ENCODE measurements at regions not wholly inside any gene's neighbourhood (a gene's known extent, or its start where the extent isn't known, plus 50 kb on each side); places are given as distances from the start of the nearest gene placed in this dataset.

DNA sequence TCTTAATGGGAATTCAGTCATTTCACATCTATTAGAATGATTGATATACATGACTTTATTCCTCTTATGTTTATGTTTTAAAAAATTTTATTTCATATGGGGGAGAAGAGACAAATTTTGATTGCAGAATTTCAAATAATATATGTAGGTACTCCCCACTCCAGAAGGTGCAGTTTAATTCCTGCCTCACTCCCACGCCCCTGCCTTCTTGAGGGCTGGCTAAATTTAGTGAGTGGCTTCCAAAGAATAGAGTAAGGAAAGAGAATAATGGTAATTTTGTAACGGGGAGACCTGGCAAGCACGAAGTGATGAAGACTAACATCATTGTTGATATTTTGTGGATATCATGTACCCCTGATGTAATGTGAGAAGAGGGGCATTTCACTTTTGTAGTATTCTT is 94.7 kb upstream of the FAM78B start:
- no peak for TF ChIP-seq CTCF (IDR thresholded peaks at IDR 0.05; ENCODE audit: insufficient read depth, low read length, severe bottlenecking)
- Histone ChIP-seq H3K36me3 (ENCODE audit: control insufficient read depth, insufficient read depth, low read length) (no peaks in the 10 kb centered on the region), H3K4me3 (ENCODE audit: low read depth, low read length) (no peak overlapping the region), H3K27me3 (ENCODE audit: control insufficient read depth, insufficient read depth, low read length) (no peaks in the 10 kb centered on the region)
- no peak for FAIRE-seq
- DNase-seq (ENCODE audit: low read depth) = no peak

DNA sequence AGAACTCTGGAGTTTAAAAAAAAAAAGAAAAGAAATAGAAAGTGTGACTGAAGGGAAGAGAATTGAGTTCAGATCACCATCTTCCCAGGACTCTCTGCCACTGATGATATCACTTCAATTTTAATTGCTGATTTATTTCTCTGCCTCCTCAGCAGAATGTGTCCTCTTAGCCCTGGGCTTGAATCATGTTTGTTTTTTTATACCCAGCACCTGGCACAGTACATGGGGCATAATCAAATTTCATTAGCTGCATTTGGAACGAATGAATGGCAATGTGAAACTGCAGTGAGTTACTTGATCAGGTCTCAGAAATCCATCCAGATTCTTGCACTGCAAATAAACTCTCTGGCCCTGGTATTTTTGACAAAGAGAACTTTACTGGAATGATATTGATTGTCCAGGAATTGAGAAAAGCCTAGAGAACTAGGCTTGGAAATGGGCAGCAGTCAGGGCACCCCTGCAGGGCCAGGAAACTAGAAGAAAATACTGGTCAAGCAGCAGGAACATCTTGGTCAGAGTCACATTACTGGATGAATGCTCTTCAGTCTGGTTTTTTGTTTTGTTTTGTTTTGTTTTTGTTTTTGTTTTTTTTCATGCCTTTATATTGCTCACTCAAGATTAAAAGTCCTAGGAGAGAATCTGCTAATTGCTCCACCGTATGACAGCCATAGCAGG is 103.8 kb upstream of the FAM78B start:
- DNase-seq (ENCODE audit: low read depth) (no peak), FAIRE-seq (no peak)
- Histone ChIP-seq H3K4me3 (ENCODE audit: low read depth, low read length) (no peak overlapping the region), H3K36me3 (ENCODE audit: control insufficient read depth, insufficient read depth, low read length) (no peaks in the 10 kb centered on the region), H3K27me3 (ENCODE audit: control insufficient read depth, insufficient read depth, low read length) (no peaks in the 10 kb centered on the region)
- TF ChIP-seq CTCF (IDR thresholded peaks at IDR 0.05; ENCODE audit: insufficient read depth, low read length, severe bottlenecking) = no peak

DNA sequence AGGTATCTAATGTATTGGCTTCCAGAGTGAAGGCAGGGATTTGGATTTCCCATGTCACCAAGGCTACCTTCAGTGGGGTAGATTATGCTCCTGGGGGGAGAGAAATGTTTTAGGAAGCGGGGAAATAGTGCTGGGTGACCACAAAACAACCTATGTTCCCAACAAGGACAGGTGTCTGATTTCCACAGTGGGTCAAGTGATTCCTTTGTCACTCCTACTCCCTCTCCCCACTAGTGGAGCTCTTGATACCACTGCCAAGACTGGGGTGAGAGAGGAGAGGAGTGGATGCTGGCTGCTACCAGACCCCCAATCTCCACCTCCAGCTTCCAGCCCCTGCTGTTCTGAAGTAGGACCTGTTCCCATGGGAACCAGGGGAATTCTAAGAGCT is 104.3 kb upstream of the FAM78B start:
- no peak for DNase-seq (ENCODE audit: low read depth)
- H3K4me3 ChIP-seq (ENCODE audit: low read depth, low read length) = no peak overlapping the region
- H3K27me3 ChIP-seq (ENCODE audit: control insufficient read depth, insufficient read depth, low read length) = no peaks in the 10 kb centered on the region
- FAIRE-seq = no peak
- TF ChIP-seq CTCF (IDR thresholded peaks at IDR 0.05; ENCODE audit: insufficient read depth, low read length, severe bottlenecking) = no peak
- no peaks in the 10 kb centered on the region for H3K36me3 ChIP-seq (ENCODE audit: control insufficient read depth, insufficient read depth, low read length)

- no peak for DNase-seq (ENCODE audit: low read depth)
- Histone ChIP-seq H3K27me3 (ENCODE audit: control insufficient read depth, insufficient read depth, low read length) (no peaks in the 10 kb centered on the region), H3K36me3 (ENCODE audit: control insufficient read depth, insufficient read depth, low read length) (no peaks in the 10 kb centered on the region), H3K4me3 (ENCODE audit: low read depth, low read length) (no peak overlapping the region)
- FAIRE-seq = no peak
- TF ChIP-seq CTCF (IDR thresholded peaks at IDR 0.05; ENCODE audit: insufficient read depth, low read length, severe bottlenecking) = no peak
These were observed 105.4 kb upstream of the FAM78B start for GRCh38 chr1:166272155-166272554.

- no peak for TF ChIP-seq CTCF (IDR thresholded peaks at IDR 0.05; ENCODE audit: insufficient read depth, low read length, severe bottlenecking)
- DNase-seq (ENCODE audit: low read depth) (no peak), FAIRE-seq (no peak)
- Histone ChIP-seq H3K4me3 (ENCODE audit: low read depth, low read length) (no peak overlapping the region), H3K36me3 (ENCODE audit: control insufficient read depth, insufficient read depth, low read length) (no peaks in the 10 kb centered on the region), H3K27me3 (ENCODE audit: control insufficient read depth, insufficient read depth, low read length) (no peaks in the 10 kb centered on the region)
These were observed 106.0 kb upstream of the FAM78B start for GRCh38 chr1:166272851-166273250.

DNA sequence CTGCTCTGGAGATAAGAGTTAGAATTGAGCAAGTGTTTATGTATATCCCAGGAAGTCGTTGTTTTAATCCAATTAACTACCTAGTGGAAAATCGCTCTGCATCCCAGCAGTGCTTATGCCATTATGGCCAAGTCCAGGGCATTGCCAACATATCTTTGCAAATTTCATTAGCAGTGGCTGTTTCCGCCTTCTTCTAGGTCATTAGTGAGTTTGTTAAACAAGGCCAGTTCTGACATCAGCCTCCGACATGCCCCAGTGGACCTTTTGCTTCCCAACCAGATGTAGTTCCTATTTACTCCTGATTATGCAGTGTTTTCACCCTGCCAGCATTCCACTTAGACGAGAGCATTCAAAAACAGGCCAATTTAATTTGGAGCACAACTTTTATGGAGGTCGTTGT is 106.8 kb upstream of the FAM78B start:
- FAIRE-seq (no peak), DNase-seq (ENCODE audit: low read depth) (no peak)
- Histone ChIP-seq H3K4me3 (ENCODE audit: low read depth, low read length) (no peak overlapping the region), H3K36me3 (ENCODE audit: control insufficient read depth, insufficient read depth, low read length) (no peaks in the 10 kb centered on the region), H3K27me3 (ENCODE audit: control insufficient read depth, insufficient read depth, low read length) (no peaks in the 10 kb centered on the region)
- no peak for TF ChIP-seq CTCF (IDR thresholded peaks at IDR 0.05; ENCODE audit: insufficient read depth, low read length, severe bottlenecking)

Measured in bronchial epithelial cell (primary cell).